A549 (cell line): ENCODE measurements at regions not wholly inside any gene's neighbourhood (a gene's known extent, or its start where the extent isn't known, plus 50 kb on each side); places are given as distances from the start of the nearest gene placed in this dataset.

Experiments used
- ATAC-seq, 2 experiments: fragments of 200-7000 bp in 1 of 2; fragments of >200 bp in 1 of 2; cut with Nextera tagmentation in 1 of 2; cut with Tn5 transposase in 1 of 2; 3 replicates each; pipeline versions ENCODE4 v1.8.0 to v1.9.1; 2018 to 2020; ENCODE audit warnings: mild to moderate bottlenecking in 1 of 2, moderate library complexity in 1 of 2
- CTCF ChIA-PET: fragments of 300-600 bp; sonication (Branson Sonifier 250); formaldehyde crosslinking; extraction: SDS; loops from one replicate; lab custom pipeline; 2021; ENCODE audit warnings: antibody characterized with exemption, inconsistent platforms; lab: Yijun Ruan, JAX
- POLR2A ChIA-PET: fragments of 350-600 bp; formaldehyde crosslinking; extraction: SDS; loops from one replicate; lab custom pipeline; 2021; ENCODE audit warnings: antibody characterized with exemption, inconsistent platforms; lab: Yijun Ruan, JAX
- DNase-seq, 2 experiments: peaks; one replicate each; pipeline versions ENCODE4 v3.0.0 to v3.0.0-alpha.2; 2011 to 2016; ENCODE audit warnings: low read depth in 1 of 2, low spot score in 1 of 2
- FAIRE-seq: peaks from 2 replicates; lab custom pipeline; 2011; peaks lifted over from hg19 to GRCh38; lab: Jason Lieb, UNC
- H3K27ac ChIP-seq, 2 experiments: fragments of >200 bp; sonication (Bioruptor Twin); formaldehyde crosslinking; 3 replicates each; pipeline ENCODE4 v1.5.1; 2016 to 2017
- H3K4me1 ChIP-seq: fragments of >200 bp; sonication (Bioruptor Twin); formaldehyde crosslinking; 3 replicates; pipeline ENCODE4 v1.6.1; 2016
- H3K4me2 ChIP-seq: fragments of >200 bp; sonication (Bioruptor Twin); formaldehyde crosslinking; 3 replicates; pipeline ENCODE4 v1.6.1; 2016
- H3K4me3 ChIP-seq: fragments of >200 bp; sonication (Bioruptor Twin); formaldehyde crosslinking; 3 replicates; pipeline ENCODE4 v1.5.1; 2016
- H3K9me3 ChIP-seq: fragments of >200 bp; sonication (Bioruptor Twin); formaldehyde crosslinking; 3 replicates; pipeline ENCODE4 v1.6.1; 2016
- CBX8 ChIP-seq: fragments of 200-600 bp; sonication (generic); IDR thresholded peaks from 2 replicates; pipeline ENCODE4 v1.6.1; 2016
- EHF ChIP-seq: fragments of 250-450 bp; sonication (Bioruptor Pico); IDR thresholded peaks from 2 replicates; pipeline ENCODE4 v1.5.0; 2020; ENCODE audit warnings: mild to moderate bottlenecking
- EP300 ChIP-seq, 2 experiments: fragments of >200 bp; sonication (Bioruptor Twin); formaldehyde crosslinking; IDR thresholded peaks; 2 replicates in 1 of 2; 3 replicates in 1 of 2; pipeline ENCODE4 v1.6.1; 2016 to 2017
- FOSB ChIP-seq: fragments of 250-450 bp; sonication (Bioruptor Pico); IDR thresholded peaks from 2 replicates; pipeline ENCODE4 v1.5.0; 2020; ENCODE audit warnings: mild to moderate bottlenecking, moderate library complexity
- FOXS1 ChIP-seq: fragments of 250-450 bp; sonication (Bioruptor Pico); IDR thresholded peaks from 2 replicates; pipeline ENCODE4 v1.5.0; 2020; ENCODE audit warnings: mild to moderate bottlenecking, moderate library complexity
- GATA3 ChIP-seq: IDR thresholded peaks from 2 replicates; pipeline ENCODE4 v1.6.1; 2012; ENCODE audit warnings: borderline replicate concordance
- HEYL ChIP-seq: fragments of 250-450 bp; sonication (Bioruptor Pico); IDR thresholded peaks from 2 replicates; pipeline ENCODE4 v1.8.0; 2021; ENCODE audit warnings: mild to moderate bottlenecking, moderate library complexity
- HOXB13 ChIP-seq: fragments of 250-450 bp; sonication (Bioruptor Pico); IDR thresholded peaks from 2 replicates; pipeline ENCODE4 v1.5.0; 2020; ENCODE audit warnings: low read depth, mild to moderate bottlenecking, moderate library complexity
- HOXB5 ChIP-seq: fragments of 250-450 bp; sonication (Bioruptor Pico); IDR thresholded peaks from 2 replicates; pipeline ENCODE4 v1.5.0; 2020; ENCODE audit warnings: mild to moderate bottlenecking, moderate library complexity
- JUN ChIP-seq, 2 experiments: fragments of >200 bp; sonication (Bioruptor Twin); formaldehyde crosslinking; IDR thresholded peaks; 2 replicates in 1 of 2; 3 replicates in 1 of 2; pipeline ENCODE4 v1.6.1; 2016 to 2017
- MAFK ChIP-seq: fragments of 450-650 bp; IDR thresholded peaks from 2 replicates; pipeline ENCODE4 v1.6.1; 2014; ENCODE audit not compliant: partially characterized antibody
- MAZ ChIP-seq: fragments of 150-350 bp; IDR thresholded peaks from 2 replicates; pipeline ENCODE4 v1.6.1; 2014; ENCODE audit warnings: antibody characterized with exemption, low read depth, low read length, borderline replicate concordance
- NFE2L2 ChIP-seq: fragments of 150-350 bp; conservative IDR thresholded peaks from 2 replicates; pipeline ENCODE4 v1.6.1; 2014; ENCODE audit warnings: low read length
- NPAS2 ChIP-seq: fragments of 250-450 bp; sonication (Bioruptor Pico); IDR thresholded peaks from 2 replicates; pipeline ENCODE4 v1.8.0; 2022; ENCODE audit warnings: mild to moderate bottlenecking, moderate library complexity, borderline replicate concordance
- PHF8 ChIP-seq: fragments of 200-600 bp; sonication (generic); IDR thresholded peaks from 2 replicates; pipeline ENCODE4 v1.6.1; 2016; ENCODE audit warnings: low read depth, mild to moderate bottlenecking, antibody characterized with exemption, moderate library complexity, borderline replicate concordance
- POLR2A ChIP-seq: IDR thresholded peaks from 2 replicates; pipeline ENCODE4 v1.6.1; 2012; ENCODE audit warnings: mild to moderate bottlenecking, low read length
- RAD21 ChIP-seq, 2 experiments: fragments of >200 bp in 1 of 2; sonication (Bioruptor Twin) in 1 of 2; formaldehyde crosslinking in 1 of 2; IDR thresholded peaks in 1 of 2; conservative IDR thresholded peaks in 1 of 2; 2 replicates in 1 of 2; 3 replicates in 1 of 2; pipeline ENCODE4 v1.6.1; 2012 to 2018; ENCODE audit warnings: inconsistent platforms in 1 of 2
- RCOR1 ChIP-seq: fragments of 150-350 bp; IDR thresholded peaks from 2 replicates; pipeline ENCODE4 v1.6.1; 2014; ENCODE audit warnings: antibody characterized with exemption, low read length, low read depth
- RFX5 ChIP-seq: fragments of 450-650 bp; IDR thresholded peaks from 2 replicates; pipeline ENCODE4 v1.7.1; 2014; ENCODE audit warnings: antibody characterized with exemption, mild to moderate bottlenecking, moderate library complexity
- RNF2 ChIP-seq: fragments of 200-600 bp; sonication (generic); IDR thresholded peaks from 2 replicates; pipeline ENCODE4 v1.6.1; 2016; ENCODE audit warnings: low read depth, mild to moderate bottlenecking, antibody characterized with exemption, moderate library complexity, borderline replicate concordance
- ZC3H11A ChIP-seq: fragments of 450-650 bp; IDR thresholded peaks from 2 replicates; pipeline ENCODE4 v1.6.1; 2014; ENCODE audit warnings: antibody characterized with exemption, mild to moderate bottlenecking
- ZSCAN20 ChIP-seq: fragments of 250-450 bp; sonication (Bioruptor Pico); IDR thresholded peaks from 2 replicates; pipeline ENCODE4 v1.8.0; 2022; ENCODE audit warnings: mild to moderate bottlenecking, moderate library complexity
- WGBS: methylation state at CpG from one replicate; pipeline ENCODE4 v1.1.6; 2017; ENCODE audit errors: missing lambda C conversion rate; 5-methylcytosine and 5-hydroxymethylcytosine counted together
- TF ChIP-seq, protein P1 (sequence below): fragments of >200 bp; sonication (Bioruptor Twin); formaldehyde crosslinking; IDR thresholded peaks from 3 replicates; pipeline ENCODE4 v1.6.1; 2016
- TF ChIP-seq, protein P2 (sequence below): fragments of 450-650 bp; IDR thresholded peaks from 2 replicates; pipeline ENCODE4 v1.6.1; 2014; ENCODE audit warnings: antibody characterized with exemption
- TF ChIP-seq, protein P3 (sequence below): fragments of >200 bp; sonication (Bioruptor Twin); formaldehyde crosslinking; IDR thresholded peaks from 3 replicates; pipeline ENCODE4 v1.5.1; 2016
- TF ChIP-seq, protein P4 (sequence below): fragments of >200 bp; sonication (Bioruptor Twin); formaldehyde crosslinking; IDR thresholded peaks from 2 replicates; pipeline ENCODE4 v1.6.1; 2016

DNA sequence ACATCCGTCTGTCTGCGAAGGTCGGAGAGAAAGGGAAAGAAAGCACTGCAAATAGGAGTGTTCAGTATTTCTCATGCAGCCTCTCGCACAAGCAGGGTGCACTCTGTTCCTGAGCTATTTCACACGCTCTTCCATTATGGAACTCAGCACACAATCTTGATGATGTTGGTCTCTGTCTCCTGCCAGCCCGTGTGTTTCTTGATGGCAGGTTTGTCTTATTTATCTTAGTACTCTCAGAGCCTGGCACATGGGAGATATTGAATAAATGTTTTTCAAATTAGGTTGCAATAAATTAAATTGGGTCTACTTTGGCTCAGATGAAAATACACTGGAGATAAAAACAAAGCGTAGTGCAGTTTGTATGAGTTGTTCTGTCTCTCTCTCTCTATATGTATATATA lies 134.9 kb upstream of the ETS2 start:
- DNase-seq (no peak), FAIRE-seq (no peak), ATAC-seq (no peak)
- H3K27ac ChIP-seq, result no peak overlapping the region
- ChIA-PET POLR2A (no interaction called here), CTCF (interaction anchor here (1.0 to 4.5 kb wide), 3 partner anchors 41 to 467 kb away, joined by 3 to 27 read pairs (median 5); no protein-coding TSS in a partner anchor)
- no peak overlapping the region for H3K4me2 ChIP-seq
- H3K9me3 ChIP-seq, result no peaks in the 10 kb centered on the region
- TF ChIP-seq, protein P1, sequence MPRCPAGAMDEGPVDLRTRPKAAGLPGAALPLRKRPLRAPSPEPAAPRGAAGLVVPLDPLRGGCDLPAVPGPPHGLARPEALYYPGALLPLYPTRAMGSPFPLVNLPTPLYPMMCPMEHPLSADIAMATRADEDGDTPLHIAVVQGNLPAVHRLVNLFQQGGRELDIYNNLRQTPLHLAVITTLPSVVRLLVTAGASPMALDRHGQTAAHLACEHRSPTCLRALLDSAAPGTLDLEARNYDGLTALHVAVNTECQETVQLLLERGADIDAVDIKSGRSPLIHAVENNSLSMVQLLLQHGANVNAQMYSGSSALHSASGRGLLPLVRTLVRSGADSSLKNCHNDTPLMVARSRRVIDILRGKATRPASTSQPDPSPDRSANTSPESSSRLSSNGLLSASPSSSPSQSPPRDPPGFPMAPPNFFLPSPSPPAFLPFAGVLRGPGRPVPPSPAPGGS, result no peak
- TF ChIP-seq CBX8 (no peak), POLR2A (no peak), EHF (CRISPR knock-in tag) (no peak), GATA3 (no peak), HOXB5 (CRISPR knock-in tag) (no peak), ZSCAN20 (no peak), MAFK (no peak), JUN (IDR thresholded peaks at IDR 0.05) (no peak), FOXS1 (no peak), HOXB13 (CRISPR knock-in tag) (no peak), NFE2L2 (no peak)
- TF ChIP-seq, protein P2, sequence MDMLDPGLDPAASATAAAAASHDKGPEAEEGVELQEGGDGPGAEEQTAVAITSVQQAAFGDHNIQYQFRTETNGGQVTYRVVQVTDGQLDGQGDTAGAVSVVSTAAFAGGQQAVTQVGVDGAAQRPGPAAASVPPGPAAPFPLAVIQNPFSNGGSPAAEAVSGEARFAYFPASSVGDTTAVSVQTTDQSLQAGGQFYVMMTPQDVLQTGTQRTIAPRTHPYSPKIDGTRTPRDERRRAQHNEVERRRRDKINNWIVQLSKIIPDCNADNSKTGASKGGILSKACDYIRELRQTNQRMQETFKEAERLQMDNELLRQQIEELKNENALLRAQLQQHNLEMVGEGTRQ, result no peak
- TF ChIP-seq, protein P3, sequence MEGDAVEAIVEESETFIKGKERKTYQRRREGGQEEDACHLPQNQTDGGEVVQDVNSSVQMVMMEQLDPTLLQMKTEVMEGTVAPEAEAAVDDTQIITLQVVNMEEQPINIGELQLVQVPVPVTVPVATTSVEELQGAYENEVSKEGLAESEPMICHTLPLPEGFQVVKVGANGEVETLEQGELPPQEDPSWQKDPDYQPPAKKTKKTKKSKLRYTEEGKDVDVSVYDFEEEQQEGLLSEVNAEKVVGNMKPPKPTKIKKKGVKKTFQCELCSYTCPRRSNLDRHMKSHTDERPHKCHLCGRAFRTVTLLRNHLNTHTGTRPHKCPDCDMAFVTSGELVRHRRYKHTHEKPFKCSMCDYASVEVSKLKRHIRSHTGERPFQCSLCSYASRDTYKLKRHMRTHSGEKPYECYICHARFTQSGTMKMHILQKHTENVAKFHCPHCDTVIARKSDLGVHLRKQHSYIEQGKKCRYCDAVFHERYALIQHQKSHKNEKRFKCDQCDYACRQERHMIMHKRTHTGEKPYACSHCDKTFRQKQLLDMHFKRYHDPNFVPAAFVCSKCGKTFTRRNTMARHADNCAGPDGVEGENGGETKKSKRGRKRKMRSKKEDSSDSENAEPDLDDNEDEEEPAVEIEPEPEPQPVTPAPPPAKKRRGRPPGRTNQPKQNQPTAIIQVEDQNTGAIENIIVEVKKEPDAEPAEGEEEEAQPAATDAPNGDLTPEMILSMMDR, result no peak
- TF ChIP-seq, protein P4, sequence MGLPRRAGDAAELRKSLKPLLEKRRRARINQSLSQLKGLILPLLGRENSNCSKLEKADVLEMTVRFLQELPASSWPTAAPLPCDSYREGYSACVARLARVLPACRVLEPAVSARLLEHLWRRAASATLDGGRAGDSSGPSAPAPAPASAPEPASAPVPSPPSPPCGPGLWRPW, result no peak
- 85% methylated on average over 7 of the region's 7 CpGs for WGBS
- H3K4me1 ChIP-seq, result no peaks in the 10 kb centered on the region
- H3K4me3 ChIP-seq, result no peak overlapping the region

DNA sequence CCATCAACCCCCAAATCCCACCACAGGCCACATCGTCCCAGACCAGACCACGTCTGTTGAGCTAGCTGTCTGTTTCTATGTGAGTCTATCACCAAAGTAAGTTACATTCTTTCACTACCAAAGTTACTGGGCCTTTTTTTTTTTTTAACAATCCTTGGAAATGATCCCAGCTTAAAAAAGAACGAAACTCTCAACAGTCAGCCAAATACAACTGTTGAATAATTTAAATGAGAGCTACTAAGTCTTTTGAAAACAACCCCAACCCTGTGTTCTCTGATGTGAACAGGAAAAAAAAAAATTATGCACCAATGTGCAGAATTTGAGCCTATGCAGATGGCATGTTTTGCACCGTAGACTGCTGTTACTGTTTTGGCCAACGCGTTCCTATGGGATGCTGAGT lies 134.0 kb upstream of the ETS2 start:
- ChIA-PET CTCF (interaction anchor here (0.9 to 1.1 kb wide), 3 partner anchors 10 to 315 kb away, joined by 3 to 4 read pairs (median 4); no protein-coding TSS in a partner anchor), POLR2A (no interaction called here)
- H3K4me2 ChIP-seq, result no peak overlapping the region
- no peak overlapping the region for H3K4me3 ChIP-seq
- no peak for ATAC-seq
- no peak for FAIRE-seq
- no peaks in the 10 kb centered on the region for H3K4me1 ChIP-seq
- DNase-seq, result no peak
- no peak overlapping the region for H3K27ac ChIP-seq
- TF ChIP-seq CBX8 (no peak), ZSCAN20 (no peak)
- 69% methylated on average over 6 of the region's 6 CpGs for whole genome bisulfite sequencing
- H3K9me3 ChIP-seq, result no peaks in the 10 kb centered on the region

DNA sequence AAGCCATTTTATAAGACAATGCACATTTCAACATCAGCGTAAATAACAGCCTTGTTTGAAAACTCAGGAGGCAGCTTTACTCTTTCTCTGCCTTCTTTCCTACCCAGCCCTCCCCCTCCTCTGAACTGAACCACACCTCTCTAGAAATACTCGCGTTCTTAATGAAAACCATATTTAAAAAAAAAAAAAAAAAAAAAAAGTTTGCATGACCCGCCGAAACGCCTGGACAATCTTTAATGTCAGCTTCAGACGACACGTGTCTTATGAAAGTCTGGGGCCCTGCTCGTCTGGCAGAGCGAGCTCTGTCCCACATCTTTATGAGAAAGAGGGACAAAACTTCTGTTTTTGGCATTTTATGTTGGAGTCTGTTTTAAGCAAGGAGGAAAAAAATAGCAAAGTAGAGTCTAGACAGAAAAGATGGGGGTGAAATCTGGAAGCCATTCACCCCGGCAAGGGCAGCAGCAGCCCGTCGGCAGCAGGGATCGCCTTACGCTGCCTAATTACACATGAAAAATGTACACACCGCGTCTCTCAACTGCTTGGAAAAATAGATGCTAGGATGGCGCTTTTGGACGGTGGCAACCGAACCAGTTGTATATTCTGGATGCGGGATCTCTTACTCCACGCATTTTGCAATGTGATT lies 130.4 kb upstream of the ETS2 start:
- TF ChIP-seq HOXB13 (CRISPR knock-in tag) (no peak), HEYL (CRISPR knock-in tag) (no peak), RFX5 (no peak), ZSCAN20 (no peak), RNF2 (no peak), ZC3H11A (no peak), MAZ (no peak), EP300 (IDR thresholded peaks at IDR 0.05) (no peak), JUN (IDR thresholded peaks at IDR 0.05) (no peak), PHF8 (no peak), NPAS2 (CRISPR knock-in tag) (no peak), RCOR1 (no peak), RAD21 (conservative IDR thresholded peaks at IDR 0.05 in 1 of 2, IDR thresholded peaks at IDR 0.05 in 1 of 2) (no peak), HOXB5 (CRISPR knock-in tag) (no peak), FOXS1 (no peak), FOSB (CRISPR knock-in tag) (no peak)
- TF ChIP-seq, protein P2, result no peak
- TF ChIP-seq, protein P1, result no peak
- TF ChIP-seq, all 56 proteins: peak for 0
- CTCF ChIA-PET, result no interaction called here
- H3K4me2 ChIP-seq, result no peak overlapping the region
- no peaks in the 10 kb centered on the region for H3K9me3 ChIP-seq
- no peak for DNase-seq
- WGBS, result 84% methylated on average over 22 of the region's 22 CpGs
- FAIRE-seq, result no peak
- ATAC-seq, result no peak
- POLR2A ChIA-PET, result no interaction called here
- no peak overlapping the region for H3K27ac ChIP-seq
- H3K4me3 ChIP-seq, result no peak overlapping the region
- no peaks in the 10 kb centered on the region for H3K4me1 ChIP-seq
